GM19328 (cell line): ENCODE measurements at regions not wholly inside any gene's neighbourhood (a gene's known extent, or its start where the extent isn't known, plus 50 kb on each side); places are given as distances from the start of the nearest gene placed in this dataset.

ENCODE experiments used
- ATAC-seq: cut with Tn5 transposase; IDR thresholded peaks from one replicate; pipeline ENCODE4 v1.9.1; 2021; ENCODE audit warnings: mild to moderate bottlenecking, moderate library complexity; ENCODE audit not compliant: unreplicated experiment

- ATAC-seq: no peak
Measured at GRCh38 chr6:137775227-137775626, 91.8 kb upstream of the TNFAIP3 start.

GRCh38 chr6:137775720-137776119 lies 91.3 kb upstream of the TNFAIP3 start:
- no peak for ATAC-seq

- no peak for ATAC-seq
Measured at GRCh38 chr6:137776256-137776655, 90.8 kb upstream of the TNFAIP3 start.

- ATAC-seq: no peak
Measured at GRCh38 chr6:137776786-137777686, 90.0 kb upstream of the TNFAIP3 start.

- ATAC-seq: no peak
Measured at GRCh38 chr6:137777687-137778075, 89.4 kb upstream of the TNFAIP3 start.

- ATAC-seq: no peak
Measured at GRCh38 chr6:137779982-137780381, 87.1 kb upstream of the TNFAIP3 start.

- ATAC-seq: no peak
Measured at GRCh38 chr6:137780447-137781034, 86.5 kb upstream of the TNFAIP3 start.

GRCh38 chr6:137781639-137782038 lies 85.4 kb upstream of the TNFAIP3 start:
- no peak for ATAC-seq

- ATAC-seq: no peak
Measured at GRCh38 chr6:137782166-137783039, 84.7 kb upstream of the TNFAIP3 start.

- no peak for ATAC-seq
Measured at GRCh38 chr6:137783710-137784109, 83.3 kb upstream of the TNFAIP3 start.

GRCh38 chr6:137784583-137784982 lies 82.5 kb upstream of the TNFAIP3 start:
- no peak for ATAC-seq

GRCh38 chr6:137787016-137787415 lies 80.0 kb upstream of the TNFAIP3 start:
- ATAC-seq: no peak

GRCh38 chr6:137788248-137788647 lies 78.8 kb upstream of the TNFAIP3 start:
- ATAC-seq: no peak

- ATAC-seq: no peak
Measured at GRCh38 chr6:137791281-137792159, 75.5 kb upstream of the TNFAIP3 start.

- no peak for ATAC-seq
Measured at GRCh38 chr6:137792160-137793033, 74.7 kb upstream of the TNFAIP3 start.

GRCh38 chr6:137793805-137794515 lies 73.1 kb upstream of the TNFAIP3 start:
- ATAC-seq: no peak

GRCh38 chr6:137794516-137795201 lies 72.4 kb upstream of the TNFAIP3 start:
- ATAC-seq: no peak

- ATAC-seq: no peak
Measured at GRCh38 chr6:137795501-137795900, 71.6 kb upstream of the TNFAIP3 start.
